CD14-positive monocyte (primary cell): ENCODE measurements at regions not wholly inside any gene's neighbourhood (a gene's known extent, or its start where the extent isn't known, plus 50 kb on each side); places are given as distances from the start of the nearest gene placed in this dataset.
A peak's percentile ranks its signal among the peaks of the same experiment; 100 is the strongest.

Experiments
- DNase-seq, 3 donors: peaks; one replicate each; pipeline ENCODE4 v3.0.0-alpha.2; 2011 to 2022
- H2AFZ ChIP-seq: 2 replicates; pipeline ENCODE4 v1.6.0; 2012; ENCODE audit warnings: mild to moderate bottlenecking, low read depth, low read length, inconsistent platforms; ENCODE audit not compliant: insufficient read depth, poor library complexity, severe bottlenecking
- H3K27ac ChIP-seq, 2 donors: 1 replicate in 1 of 2; 2 replicates in 1 of 2; pipeline ENCODE4 v1.5.1; 2012 to 2013; ENCODE audit warnings: low read length in 2 of 2, control low read depth in 1 of 2, inconsistent platforms in 1 of 2, low read depth in 1 of 2, mild to moderate bottlenecking in 1 of 2
- H3K27me3 ChIP-seq, 2 donors: one replicate each; pipeline versions ENCODE4 v1.6.0 to v1.6.1; 2011 to 2013; ENCODE audit warnings: low read length in 2 of 2; ENCODE audit not compliant: control insufficient read depth in 2 of 2, insufficient read depth in 2 of 2
- H3K36me3 ChIP-seq, 2 donors: replicated peaks in 1 of 2; 1 replicate in 1 of 2; 2 replicates in 1 of 2; pipeline versions ENCODE4 v1.5.1 to v1.6.1; 2012 to 2013; ENCODE audit warnings: low read length in 2 of 2, control low read depth in 1 of 2, inconsistent platforms in 1 of 2, mild to moderate bottlenecking in 1 of 2; ENCODE audit not compliant: insufficient read depth in 2 of 2, control insufficient read depth in 1 of 2
- H3K4me1 ChIP-seq, 2 donors: 1 replicate in 1 of 2; 2 replicates in 1 of 2; pipeline versions ENCODE4 v1.5.1 to v1.6.1; 2012 to 2013; ENCODE audit warnings: low read length in 2 of 2, control low read depth in 1 of 2, inconsistent platforms in 1 of 2, mild to moderate bottlenecking in 1 of 2, moderate library complexity in 1 of 2; ENCODE audit not compliant: insufficient read depth in 2 of 2, control insufficient read depth in 1 of 2
- H3K4me2 ChIP-seq: replicated peaks from 2 replicates; pipeline ENCODE3; 2012; ENCODE audit warnings: low read length, moderate library complexity, mild to moderate bottlenecking; ENCODE audit not compliant: poor library complexity, severe bottlenecking; ENCODE audit errors: extremely low read depth
- H3K4me3 ChIP-seq, 3 experiments: fragments of 200-600 bp in 1 of 3; sonication (generic) in 1 of 3; replicated peaks in 1 of 3; 1 replicate in 2 of 3; 2 replicates in 1 of 3; pipeline ENCODE4 v1.5.1; 2011 to 2013; ENCODE audit warnings: low read length in 3 of 3, mild to moderate bottlenecking in 3 of 3, control low read depth in 2 of 3, low read depth in 2 of 3, inconsistent platforms in 1 of 3, moderate library complexity in 1 of 3
- H3K79me2 ChIP-seq: 2 replicates; pipeline ENCODE4 v1.6.0; 2012; ENCODE audit warnings: mild to moderate bottlenecking, control low read depth, inconsistent platforms, low read length, moderate library complexity; ENCODE audit not compliant: insufficient read depth
- H3K9ac ChIP-seq: 2 replicates; pipeline ENCODE4 v1.6.0; 2017; ENCODE audit warnings: low read length, mild to moderate bottlenecking; ENCODE audit not compliant: insufficient read depth, poor library complexity, severe bottlenecking
- H3K9me3 ChIP-seq, 2 donors: replicated peaks in 1 of 2; 1 replicate in 1 of 2; 2 replicates in 1 of 2; pipeline versions ENCODE4 v1.5.1 to v1.6.1; 2012 to 2013; ENCODE audit warnings: low read length in 2 of 2, control low read depth in 1 of 2; ENCODE audit not compliant: control insufficient read depth in 1 of 2, insufficient read depth in 1 of 2
- H4K20me1 ChIP-seq: 2 replicates; pipeline ENCODE4 v1.6.0; 2012; ENCODE audit warnings: mild to moderate bottlenecking, low read length, control low read depth, moderate library complexity; ENCODE audit not compliant: insufficient read depth
- H3K27ac Mint-ChIP-seq, 7 donors: one replicate each; pipeline ENCODE4 v1.8.0; 2020; ENCODE audit warnings: mild to moderate bottlenecking in 7 of 7, mixed read lengths in 7 of 7, moderate library complexity in 6 of 7, inconsistent platforms in 2 of 7
- H3K27me3 Mint-ChIP-seq, 3 donors: one replicate each; pipeline ENCODE4 v1.8.0; 2021 to 2022; ENCODE audit warnings: low read depth in 3 of 3, mild to moderate bottlenecking in 3 of 3, mixed read lengths in 3 of 3, moderate library complexity in 3 of 3, inconsistent platforms in 1 of 3
- H3K36me3 Mint-ChIP-seq, 2 donors: one replicate each; pipeline ENCODE4 v1.8.0; 2020; ENCODE audit warnings: mixed read lengths in 2 of 2, inconsistent platforms in 1 of 2, mild to moderate bottlenecking in 1 of 2
- H3K4me1 Mint-ChIP-seq: one replicate; pipeline ENCODE4 v1.8.0; 2020; ENCODE audit warnings: mild to moderate bottlenecking, mixed read lengths
- H3K4me3 Mint-ChIP-seq, 2 donors: one replicate each; pipeline ENCODE4 v1.8.0; 2020; ENCODE audit warnings: mild to moderate bottlenecking in 2 of 2, mixed read lengths in 2 of 2, moderate library complexity in 1 of 2
- H3K9me3 Mint-ChIP-seq, 7 donors: one replicate each; pipeline ENCODE4 v1.8.0; 2020 to 2022; ENCODE audit warnings: mixed read lengths in 7 of 7, mild to moderate bottlenecking in 6 of 7, moderate library complexity in 6 of 7, inconsistent platforms in 2 of 7
- CTCF ChIP-seq: fragments of 200-600 bp; IDR thresholded peaks from one replicate; pipeline ENCODE4 v1.8.0; 2022; ENCODE audit warnings: antibody characterized with exemption, mild to moderate bottlenecking
- WGBS: methylation state at CpG from one replicate; pipeline ENCODE4 v1.1.5; 2013; ENCODE audit warnings: missing lambda C conversion rate; ENCODE audit not compliant: insufficient coverage; 5-methylcytosine and 5-hydroxymethylcytosine counted together
- intact Hi-C, 2 donors: fragments of 100-400 bp; cut with micrococcal nuclease; formaldehyde crosslinking; loops; one replicate each; pipeline versions ENCODE4 v1.15.0 to v1.15.1; 2023

- peak; percentile 24 to 56 (median 27) for DNase-seq
- Mint-ChIP-seq H3K4me1 (peaks cover 31% of the 10 kb centered on the region), H3K9me3 (peaks cover 0 to 3% (median 0%) of the 10 kb centered on the region in 7 donors), H3K27ac (no peak overlapping the region), H3K36me3 (no peaks in the 10 kb centered on the region), H3K27me3 (peaks cover 0 to 3% (median 0%) of the 10 kb centered on the region in 3 donors), H3K4me3 (no peak overlapping the region)
- no peak for TF ChIP-seq CTCF
- Histone ChIP-seq H2AFZ (no peak overlapping the region), H3K4me3 (no peak overlapping the region), H3K79me2 (no peaks in the 10 kb centered on the region), H3K4me2 (no peak overlapping the region), H3K27ac (no peak overlapping the region), H3K9me3 (no peaks in the 10 kb centered on the region), H3K9ac (no peak overlapping the region), H3K27me3 (no peaks in the 10 kb centered on the region), H3K4me1 (peaks cover 3 to 14% of the 10 kb centered on the region in 2 donors), H4K20me1 (no peaks in the 10 kb centered on the region), H3K36me3 (no peaks in the 10 kb centered on the region)
- intact Hi-C loops: no loop called here
- WGBS: no CpG with 5 or more reads among the region's 1 CpG
Observed at GRCh38 chr11:95451682-95452081, 220.7 kb upstream of the SESN3 start.

- Mint-ChIP-seq H3K4me3 (no peak overlapping the region), H3K9me3 (peaks cover 0 to 4% (median 0%) of the 10 kb centered on the region in 7 donors)
Observed at GRCh38 chr11:95451261-95451660, 220.3 kb upstream of the SESN3 start.

More at GRCh38 chr11:95451261-95451660, 220.3 kb upstream of the SESN3 start:
- no peak for TF ChIP-seq CTCF
- intact Hi-C loops: no loop called here
- H3K4me3 ChIP-seq: no peak overlapping the region
- no peaks in the 10 kb centered on the region for H4K20me1 ChIP-seq
- no peaks in the 10 kb centered on the region for H3K36me3 ChIP-seq
- Mint-ChIP-seq H3K36me3 (no peaks in the 10 kb centered on the region), H3K4me1 (peaks cover 30% of the 10 kb centered on the region), H3K27ac (peak overlapping the region in 1 of 7 donors; percentile 62), H3K27me3 (peaks cover 0 to 3% (median 0%) of the 10 kb centered on the region in 3 donors)
- H3K9me3 ChIP-seq: no peaks in the 10 kb centered on the region
- peaks cover 3 to 14% of the 10 kb centered on the region in 2 donors for H3K4me1 ChIP-seq
- H3K27me3 ChIP-seq: no peaks in the 10 kb centered on the region
- H3K27ac ChIP-seq: no peak overlapping the region
- H3K9ac ChIP-seq: no peak overlapping the region
- DNase-seq: no peak
- H3K79me2 ChIP-seq: no peaks in the 10 kb centered on the region
- H3K4me2 ChIP-seq: no peak overlapping the region
- no peak overlapping the region for H2AFZ ChIP-seq
